GM12878 (cell line): ENCODE measurements at regions not wholly inside any gene's neighbourhood (a gene's known extent, or its start where the extent isn't known, plus 50 kb on each side); places are given as distances from the start of the nearest gene placed in this dataset.

Source experiments
- ATAC-seq: fragments of 200-7000 bp; cut with Tn5 transposase; 3 replicates; pipeline ENCODE4 v1.9.1; 2020; ENCODE audit warnings: mild to moderate bottlenecking, moderate library complexity
- BruUV-seq: library from RNA; stranded (reverse); fragments of 400-500 nt; replicated peaks from 2 replicates; lab custom pipeline; 2021; lab: Mats Ljungman, UMichigan
- CTCF ChIA-PET: fragments of 300-600 bp; sonication (Branson Sonifier 250); formaldehyde crosslinking; extraction: SDS; loops from one replicate; lab custom pipeline; 2021; ENCODE audit warnings: inconsistent platforms; lab: Yijun Ruan, JAX
- POLR2A ChIA-PET: fragments of 350-600 bp; formaldehyde crosslinking; extraction: SDS; loops from one replicate; lab custom pipeline; 2021; ENCODE audit warnings: inconsistent platforms; lab: Charles Lee
- RAD21 ChIA-PET: fragments of 300-600 bp; sonication (Branson Sonifier 250); formaldehyde crosslinking; loops from one replicate; lab custom pipeline; 2023; ENCODE audit warnings: antibody characterized with exemption; ENCODE audit not compliant: unreplicated experiment; lab: Charles Lee
- SMC1A ChIA-PET: fragments of 300-600 bp; sonication (Branson Sonifier 250); formaldehyde crosslinking; loops from one replicate; lab custom pipeline; 2023; ENCODE audit not compliant: unreplicated experiment, uncharacterized antibody; lab: Charles Lee
- DNase-seq: peaks from one replicate; pipeline ENCODE4 v3.0.0-alpha.2; 2011; ENCODE audit warnings: low read depth, low spot score
- FAIRE-seq: peaks from 3 replicates; lab custom pipeline; 2011; peaks lifted over from hg19 to GRCh38; lab: Jason Lieb, UNC
- H2AFZ ChIP-seq: 2 replicates; pipeline ENCODE4 v1.6.0; 2011; ENCODE audit warnings: low read depth, low read length, control low read depth; ENCODE audit not compliant: control insufficient read depth
- H3K27ac ChIP-seq: 2 replicates; pipeline ENCODE4 v1.5.1; 2011; ENCODE audit warnings: control low read depth; ENCODE audit not compliant: control insufficient read depth, insufficient read depth
- H3K27me3 ChIP-seq, 2 experiments: replicated peaks in 1 of 2; 2 replicates each; pipeline versions ENCODE4 v1.6.0 to v1.6.1; 2011; ENCODE audit warnings: low read length in 1 of 2; ENCODE audit not compliant: control insufficient read depth in 2 of 2, insufficient read depth in 2 of 2
- H3K36me3 ChIP-seq, 2 experiments: 2 replicates each; pipeline ENCODE4 v1.5.1; 2011; ENCODE audit warnings: low read length in 1 of 2; ENCODE audit not compliant: control insufficient read depth in 2 of 2, insufficient read depth in 2 of 2
- H3K4me1 ChIP-seq: 2 replicates; pipeline ENCODE4 v1.6.1; 2011; ENCODE audit warnings: mild to moderate bottlenecking, low read length, moderate library complexity, mixed read lengths; ENCODE audit not compliant: control insufficient read depth, insufficient read depth
- H3K4me2 ChIP-seq: 2 replicates; pipeline ENCODE4 v1.6.0; 2011; ENCODE audit warnings: control low read depth; ENCODE audit not compliant: control insufficient read depth, insufficient read depth
- H3K4me3 ChIP-seq: fragments of 200-600 bp; sonication (generic); 2 replicates; pipeline ENCODE4 v1.5.1; 2016
- H3K79me2 ChIP-seq: 2 replicates; pipeline ENCODE4 v1.6.0; 2011; ENCODE audit warnings: low read length; ENCODE audit not compliant: control insufficient read depth, insufficient read depth
- H3K9ac ChIP-seq: 2 replicates; pipeline ENCODE4 v1.8.0; 2011; ENCODE audit warnings: low read length, control low read depth, mixed read lengths; ENCODE audit not compliant: control insufficient read depth, insufficient read depth
- H3K9me3 ChIP-seq: replicated peaks from 3 replicates; pipeline ENCODE4 v1.5.1; 2011; ENCODE audit warnings: mild to moderate bottlenecking, low read length; ENCODE audit not compliant: control insufficient read depth, insufficient read depth
- H4K20me1 ChIP-seq: 2 replicates; pipeline ENCODE4 v1.6.0; 2011; ENCODE audit not compliant: control insufficient read depth, insufficient read depth
- CBFB ChIP-seq: IDR thresholded peaks from 2 replicates; pipeline ENCODE4 v1.6.1; 2016; ENCODE audit warnings: antibody characterized with exemption, low read depth
- CEBPZ ChIP-seq: fragments of 150-350 bp; IDR thresholded peaks from 2 replicates; pipeline ENCODE4 v1.6.1; 2016; ENCODE audit warnings: low read depth, low read length
- CHD1 ChIP-seq: IDR thresholded peaks from 2 replicates; pipeline ENCODE4 v1.6.1; 2012; ENCODE audit warnings: low read depth, low read length, improper control_type of control experiment
- ELK1 ChIP-seq: IDR thresholded peaks from 2 replicates; pipeline ENCODE4 v1.6.1; 2012; ENCODE audit warnings: low read depth, low read length, improper control_type of control experiment
- MXI1 ChIP-seq: fragments of 150-350 bp; IDR thresholded peaks from 2 replicates; pipeline ENCODE4 v1.6.1; 2011; ENCODE audit warnings: low read depth, mild to moderate bottlenecking, inconsistent platforms, low read length, improper control_type of control experiment
- NFIC ChIP-seq: IDR thresholded peaks from 2 replicates; pipeline ENCODE4 v1.6.1; 2012; ENCODE audit warnings: low read depth, mild to moderate bottlenecking, inconsistent platforms, low read length, moderate library complexity
- NR2C2 ChIP-seq: IDR thresholded peaks from 2 replicates; pipeline ENCODE4 v1.6.1; 2011; ENCODE audit warnings: borderline replicate concordance, low read depth; ENCODE audit not compliant: control insufficient read depth, insufficient read length
- PKNOX1 ChIP-seq: fragments of 450-650 bp; IDR thresholded peaks from 2 replicates; pipeline ENCODE4 v1.6.1; 2016; ENCODE audit warnings: mild to moderate bottlenecking
- POU2F2 ChIP-seq: IDR thresholded peaks from 3 replicates; pipeline ENCODE4 v1.6.1; 2011; ENCODE audit warnings: low read depth, mild to moderate bottlenecking, low read length, borderline replicate concordance
- RAD21 ChIP-seq: IDR thresholded peaks from 2 replicates; pipeline ENCODE4 v1.6.1; 2011; ENCODE audit warnings: mild to moderate bottlenecking, low read depth, low read length, moderate library complexity; ENCODE audit not compliant: insufficient read depth
- RCOR1 ChIP-seq: conservative IDR thresholded peaks from 2 replicates; pipeline ENCODE4 v1.6.1; 2012; ENCODE audit warnings: low read depth, low read length, improper control_type of control experiment
- SMAD5 ChIP-seq: IDR thresholded peaks from 2 replicates; pipeline ENCODE4 v1.6.1; 2016; ENCODE audit warnings: antibody characterized with exemption, low read depth
- SPI1 ChIP-seq: IDR thresholded peaks from 2 replicates; pipeline ENCODE4 v1.6.1; 2011; ENCODE audit warnings: low read depth, mild to moderate bottlenecking, low read length, moderate library complexity, borderline replicate concordance; ENCODE audit not compliant: insufficient read depth
- YBX1 ChIP-seq: fragments of 450-650 bp; IDR thresholded peaks from 2 replicates; pipeline ENCODE4 v1.6.1; 2016; ENCODE audit warnings: antibody characterized with exemption
- WGBS: methylation state at CpG from one replicate; pipeline ENCODE4 v1.1.6; 2016; ENCODE audit warnings: low lambda C conversion rate; ENCODE audit not compliant: insufficient replicate concordance, insufficient coverage; ENCODE audit errors: missing lambda C conversion rate; 5-methylcytosine and 5-hydroxymethylcytosine counted together
- in situ Hi-C: fragments of 300-500 bp; cut with MboI; formaldehyde crosslinking; loops from 9 replicates; pipeline ENCODE4 v1.14.3; 2018; ENCODE audit warnings: mixed read lengths
- intact Hi-C: fragments of 100-400 bp; cut with micrococcal nuclease; formaldehyde crosslinking; loops from one replicate; pipeline ENCODE4 v1.14.2; 2022; ENCODE audit not compliant: unreplicated experiment

- WGBS = 15% methylated on average over 8 of the region's 8 CpGs
- FAIRE-seq = no peak
- H3K36me3 ChIP-seq = no peaks in the 10 kb centered on the region
- peak; percentile 64 for ATAC-seq
- H3K4me1 ChIP-seq = no peaks in the 10 kb centered on the region
- H3K9ac ChIP-seq = no peak overlapping the region
- no peaks in the 10 kb centered on the region; the same call in 2 of the 3 replicates for H3K9me3 ChIP-seq
- TF ChIP-seq POU2F2 (no peak), SMAD5 (no peak), YBX1 (no peak), PKNOX1 (no peak), NR2C2 (no peak), RCOR1 (no peak), ELK1 (no peak), SPI1 (no peak), MXI1 (no peak), CHD1 (no peak), NFIC (no peak), CBFB (no peak), CEBPZ (no peak), RAD21 (no peak)
- in situ Hi-C loops (no loop called here), intact Hi-C loops (loop anchor here (10.0 kb wide), 1 partner anchor 226 kb away; no protein-coding TSS in a partner anchor)
- no peak overlapping the region for H3K4me2 ChIP-seq
- H3K27ac ChIP-seq = no peak overlapping the region
- CTCF ChIA-PET = interaction anchor here (0.5 to 1.7 kb wide), 7 partner anchors 9 to 318 kb away, joined by 3 to 10 read pairs (median 3); no protein-coding TSS in a partner anchor
- no peaks in the 10 kb centered on the region for H3K79me2 ChIP-seq
- no peak overlapping the region for H2AFZ ChIP-seq
- SMC1A ChIA-PET = interaction anchor here (0.7 to 3.3 kb wide), 13 partner anchors 9 to 532 kb away, joined by 3 to 19 read pairs (median 5); no protein-coding TSS in a partner anchor
- H4K20me1 ChIP-seq = no peaks in the 10 kb centered on the region
- no peaks in the 10 kb centered on the region for H3K27me3 ChIP-seq
- no peak overlapping the region for H3K4me3 ChIP-seq
- no TSS peak for BruUV-seq
- POLR2A ChIA-PET = interaction anchor here (1.2 kb wide), 1 partner anchor 19 kb away, joined by 3 read pairs; no protein-coding TSS in a partner anchor
- DNase-seq = no peak
- RAD21 ChIA-PET = interaction anchor here (0.8 to 2.6 kb wide), 7 partner anchors 13 to 301 kb away, joined by 3 to 13 read pairs (median 3); no protein-coding TSS in a partner anchor
These were observed 295.6 kb upstream of the DLGAP1 start for GRCh38 chr18:4750393-4751346.
